ENCODE measurements at regions not wholly inside any gene's neighbourhood (a gene's known extent, or its start where the extent isn't known, plus 50 kb on each side); places are given as distances from the start of the nearest gene placed in this dataset.

DNA sequence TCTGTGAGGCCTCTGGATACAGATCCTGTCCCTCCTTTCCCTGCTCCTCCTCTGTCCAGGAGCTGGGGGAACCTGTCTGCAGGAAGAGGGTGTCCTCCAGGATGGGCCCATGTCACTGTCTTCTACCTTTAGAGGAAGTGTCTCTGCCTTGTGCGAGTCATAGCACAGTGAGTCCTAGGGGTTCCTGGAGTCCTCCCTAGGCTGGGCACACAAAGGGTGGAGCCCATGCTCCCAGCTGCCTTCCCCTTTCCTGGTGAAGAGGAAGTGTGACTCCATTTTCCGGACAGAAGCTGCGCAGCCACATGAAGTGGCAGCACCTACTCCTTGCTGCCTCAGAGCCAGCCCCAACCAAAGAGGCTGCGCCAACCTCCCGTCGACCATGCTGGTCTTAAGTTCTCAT, 112.2 kb downstream of the CTTN start:
- TF ChIP-seq, protein P1, sequence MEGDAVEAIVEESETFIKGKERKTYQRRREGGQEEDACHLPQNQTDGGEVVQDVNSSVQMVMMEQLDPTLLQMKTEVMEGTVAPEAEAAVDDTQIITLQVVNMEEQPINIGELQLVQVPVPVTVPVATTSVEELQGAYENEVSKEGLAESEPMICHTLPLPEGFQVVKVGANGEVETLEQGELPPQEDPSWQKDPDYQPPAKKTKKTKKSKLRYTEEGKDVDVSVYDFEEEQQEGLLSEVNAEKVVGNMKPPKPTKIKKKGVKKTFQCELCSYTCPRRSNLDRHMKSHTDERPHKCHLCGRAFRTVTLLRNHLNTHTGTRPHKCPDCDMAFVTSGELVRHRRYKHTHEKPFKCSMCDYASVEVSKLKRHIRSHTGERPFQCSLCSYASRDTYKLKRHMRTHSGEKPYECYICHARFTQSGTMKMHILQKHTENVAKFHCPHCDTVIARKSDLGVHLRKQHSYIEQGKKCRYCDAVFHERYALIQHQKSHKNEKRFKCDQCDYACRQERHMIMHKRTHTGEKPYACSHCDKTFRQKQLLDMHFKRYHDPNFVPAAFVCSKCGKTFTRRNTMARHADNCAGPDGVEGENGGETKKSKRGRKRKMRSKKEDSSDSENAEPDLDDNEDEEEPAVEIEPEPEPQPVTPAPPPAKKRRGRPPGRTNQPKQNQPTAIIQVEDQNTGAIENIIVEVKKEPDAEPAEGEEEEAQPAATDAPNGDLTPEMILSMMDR (IDR thresholded peaks at IDR 0.05; ENCODE audit: insufficient read depth in 1 of 2, low read depth in 1 of 2, low read length in 1 of 2, severe bottlenecking in 1 of 2, unreplicated experiment in 1 of 2), result no peak
- no peak overlapping the region for H3K4me3 Mint-ChIP-seq (ENCODE audit: unreplicated experiment)
- H3K36me3 ChIP-seq (ENCODE audit: control insufficient read depth, insufficient read depth, low read length), result no peaks in the 10 kb centered on the region
- peaks cover 21% of the 10 kb centered on the region for H3K36me3 Mint-ChIP-seq (ENCODE audit: insufficient read depth, unreplicated experiment)
- intact Hi-C loops (cut with micrococcal nuclease; ENCODE audit: unreplicated experiment), result no loop called here
- DNase-seq, result no peak
- no TSS peak for BruUV-seq (replicated peaks)
- peaks cover 35% of the 10 kb centered on the region for H3K9me3 Mint-ChIP-seq (ENCODE audit: unreplicated experiment)
- no peaks in the 10 kb centered on the region for H3K27me3 Mint-ChIP-seq (ENCODE audit: insufficient read depth, unreplicated experiment)
- peaks cover 26% of the 10 kb centered on the region for H3K9me3 ChIP-seq
- no peak overlapping the region for H3K4me3 ChIP-seq (ENCODE audit: low read depth, low read length)
- POLR2A ChIA-PET, result no interaction called here
- H3K4me1 ChIP-seq, result no peaks in the 10 kb centered on the region
- no peaks in the 10 kb centered on the region for H3K27me3 ChIP-seq (replicated peaks; ENCODE audit: control insufficient read depth, insufficient read depth, low read length)
- CTCF ChIA-PET, result interaction anchor here (1.6 kb wide), 1 partner anchor 43 kb away, joined by 3 read pairs; no protein-coding TSS in a partner anchor
- no peak overlapping the region for H3K27ac Mint-ChIP-seq (ENCODE audit: unreplicated experiment)
- no peaks in the 10 kb centered on the region for H3K4me1 Mint-ChIP-seq (ENCODE audit: low read depth, unreplicated experiment)

DNA sequence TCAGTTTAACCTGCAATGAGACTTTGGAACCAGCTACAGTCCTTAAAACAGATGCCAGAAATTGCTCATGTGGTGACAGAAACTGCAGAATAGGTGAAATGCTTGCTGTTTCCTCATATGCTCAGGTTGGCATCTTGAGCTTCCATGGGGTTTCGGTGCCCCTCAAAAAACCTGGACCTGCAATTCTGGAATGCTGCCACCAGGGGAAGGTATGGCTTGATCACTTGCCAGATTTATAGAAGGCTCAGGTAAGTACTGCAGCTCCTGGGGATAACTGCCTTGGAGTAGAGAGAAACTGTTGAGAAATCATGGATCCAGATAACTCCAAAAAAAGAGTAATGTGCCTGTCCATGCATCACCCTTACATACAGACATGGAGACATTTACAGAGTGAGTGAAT, 113.0 kb downstream of the CTTN start:
- POLR2A ChIA-PET, result no interaction called here
- BruUV-seq (replicated peaks), result no TSS peak

DNA sequence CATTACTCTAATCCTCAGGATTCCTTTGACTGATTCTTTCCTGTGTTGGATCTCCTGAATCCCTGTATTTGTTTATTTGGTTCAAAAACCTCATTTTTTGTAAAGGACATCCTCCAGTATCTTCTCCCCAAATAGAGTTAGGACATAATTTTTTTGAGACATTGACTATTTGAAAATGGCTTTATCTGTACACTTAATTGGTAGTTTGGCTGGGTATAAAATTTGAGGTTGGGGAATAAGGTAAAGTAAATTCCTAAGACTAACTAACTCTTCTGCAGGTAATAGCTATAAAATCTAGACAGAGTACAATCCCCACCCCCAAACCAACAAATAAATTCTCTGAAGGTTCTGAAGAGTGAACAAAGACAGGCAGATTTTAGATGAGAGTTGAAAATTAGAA, 114.4 kb downstream of the CTTN start:
- Mint-ChIP-seq H3K4me1 (ENCODE audit: low read depth, unreplicated experiment) (no peaks in the 10 kb centered on the region), H3K4me3 (ENCODE audit: unreplicated experiment) (no peak overlapping the region), H3K27me3 (ENCODE audit: insufficient read depth, unreplicated experiment) (no peaks in the 10 kb centered on the region), H3K9me3 (ENCODE audit: unreplicated experiment) (peaks cover 35% of the 10 kb centered on the region), H3K36me3 (ENCODE audit: insufficient read depth, unreplicated experiment) (peaks cover 27% of the 10 kb centered on the region), H3K27ac (ENCODE audit: unreplicated experiment) (no peak overlapping the region)
- DNase-seq, result no peak
- CTCF ChIA-PET, result interaction anchor here (1.0 kb wide), 1 partner anchor 9 kb away, joined by 3 read pairs; no protein-coding TSS in a partner anchor
- intact Hi-C loops (cut with micrococcal nuclease; ENCODE audit: unreplicated experiment), result no loop called here
- TF ChIP-seq, protein P1 (IDR thresholded peaks at IDR 0.05; ENCODE audit: insufficient read depth in 1 of 2, low read depth in 1 of 2, low read length in 1 of 2, severe bottlenecking in 1 of 2, unreplicated experiment in 1 of 2), result no peak
- Histone ChIP-seq H3K9me3 (peaks cover 26% of the 10 kb centered on the region), H3K27me3 (replicated peaks; ENCODE audit: control insufficient read depth, insufficient read depth, low read length) (no peaks in the 10 kb centered on the region), H3K36me3 (ENCODE audit: control insufficient read depth, insufficient read depth, low read length) (no peaks in the 10 kb centered on the region), H3K4me3 (ENCODE audit: low read depth, low read length) (no peak overlapping the region), H3K4me1 (no peaks in the 10 kb centered on the region)
- POLR2A ChIA-PET, result no interaction called here
- BruUV-seq (replicated peaks), result no TSS peak

More for the DNA sequence above, 113.0 kb downstream of the CTTN start:
- DNase-seq, result no peak
- CTCF ChIA-PET, result interaction anchor here (1.6 kb wide), 1 partner anchor 43 kb away, joined by 3 read pairs; no protein-coding TSS in a partner anchor
- no peaks in the 10 kb centered on the region for H3K4me1 ChIP-seq
- Mint-ChIP-seq H3K4me3 (ENCODE audit: unreplicated experiment) (no peak overlapping the region), H3K36me3 (ENCODE audit: insufficient read depth, unreplicated experiment) (peaks cover 27% of the 10 kb centered on the region), H3K27ac (ENCODE audit: unreplicated experiment) (no peak overlapping the region), H3K9me3 (ENCODE audit: unreplicated experiment) (peaks cover 35% of the 10 kb centered on the region), H3K27me3 (ENCODE audit: insufficient read depth, unreplicated experiment) (no peaks in the 10 kb centered on the region), H3K4me1 (ENCODE audit: low read depth, unreplicated experiment) (no peaks in the 10 kb centered on the region)
- TF ChIP-seq, protein P1 (IDR thresholded peaks at IDR 0.05; ENCODE audit: insufficient read depth in 1 of 2, low read depth in 1 of 2, low read length in 1 of 2, severe bottlenecking in 1 of 2, unreplicated experiment in 1 of 2), result peak; percentile 32 to 46
- no peaks in the 10 kb centered on the region for H3K36me3 ChIP-seq (ENCODE audit: control insufficient read depth, insufficient read depth, low read length)
- H3K27me3 ChIP-seq (replicated peaks; ENCODE audit: control insufficient read depth, insufficient read depth, low read length), result no peaks in the 10 kb centered on the region
- H3K9me3 ChIP-seq, result peaks cover 26% of the 10 kb centered on the region
- no peak overlapping the region for H3K4me3 ChIP-seq (ENCODE audit: low read depth, low read length)
- intact Hi-C loops (cut with micrococcal nuclease; ENCODE audit: unreplicated experiment), result no loop called here

Data from Caco-2 (cell line).